H9 (cell line): ENCODE measurements at regions not wholly inside any gene's neighbourhood (a gene's known extent, or its start where the extent isn't known, plus 50 kb on each side); places are given as distances from the start of the nearest gene placed in this dataset.

ENCODE experiments used
- DNase-seq: peaks from one replicate; pipeline ENCODE4 v3.0.0-alpha.2; 2017
- H2AFZ ChIP-seq: one replicate; pipeline ENCODE4 v1.6.1; 2013; ENCODE audit warnings: mild to moderate bottlenecking, low read length, control low read depth, moderate library complexity
- H2AK5ac ChIP-seq: 2 replicates; pipeline ENCODE4 v1.6.1; 2013; ENCODE audit warnings: low read length, control low read depth, mixed read lengths; ENCODE audit not compliant: insufficient read length
- H2BK120ac ChIP-seq: one replicate; pipeline ENCODE4 v1.6.1; 2013; ENCODE audit warnings: low read depth, mild to moderate bottlenecking, low read length, control low read depth, inconsistent platforms; ENCODE audit not compliant: poor library complexity, severe bottlenecking
- H2BK12ac ChIP-seq: 2 replicates; pipeline ENCODE4 v1.6.1; 2013; ENCODE audit warnings: low read length, control low read depth, mixed read lengths, low read depth; ENCODE audit not compliant: insufficient read length
- H2BK15ac ChIP-seq: 2 replicates; pipeline ENCODE4 v1.6.1; 2013; ENCODE audit warnings: low read depth, low read length, control low read depth
- H2BK20ac ChIP-seq: one replicate; pipeline ENCODE4 v1.6.1; 2013; ENCODE audit warnings: low read depth, mild to moderate bottlenecking, low read length, control low read depth, inconsistent platforms; ENCODE audit not compliant: poor library complexity, severe bottlenecking
- H2BK5ac ChIP-seq: 2 replicates; pipeline ENCODE4 v1.6.1; 2013; ENCODE audit warnings: low read length, control low read depth, mixed read lengths; ENCODE audit not compliant: insufficient read length
- H3K14ac ChIP-seq: 2 replicates; pipeline ENCODE4 v1.6.1; 2013; ENCODE audit warnings: low read length, control low read depth; ENCODE audit not compliant: insufficient read depth
- H3K18ac ChIP-seq: 2 replicates; pipeline ENCODE4 v1.6.1; 2013; ENCODE audit warnings: low read depth, mild to moderate bottlenecking, mixed read lengths, low read length, control low read depth; ENCODE audit not compliant: insufficient read length
- H3K23ac ChIP-seq: 2 replicates; pipeline ENCODE4 v1.6.1; 2013; ENCODE audit warnings: low read length, control low read depth, mixed read lengths, low read depth; ENCODE audit not compliant: insufficient read length
- H3K23me2 ChIP-seq: 2 replicates; pipeline ENCODE4 v1.6.1; 2013; ENCODE audit warnings: low read depth, mild to moderate bottlenecking, mixed read lengths, low read length, control low read depth; ENCODE audit not compliant: insufficient read length, poor library complexity, severe bottlenecking
- H3K27ac ChIP-seq: 2 replicates; pipeline ENCODE4 v1.5.1; 2013; ENCODE audit warnings: low read length, control low read depth, mixed read lengths, low read depth; ENCODE audit not compliant: insufficient read length
- H3K27me3 ChIP-seq: 2 replicates; pipeline ENCODE4 v1.6.1; 2013; ENCODE audit warnings: low read length, control low read depth, inconsistent platforms; ENCODE audit not compliant: insufficient read depth
- H3K4ac ChIP-seq: 2 replicates; pipeline ENCODE4 v1.6.1; 2013; ENCODE audit warnings: low read depth, mild to moderate bottlenecking, control low read depth, inconsistent platforms, low read length, moderate library complexity
- H3K4me1 ChIP-seq: 2 replicates; pipeline ENCODE4 v1.6.1; 2013; ENCODE audit warnings: low read length, control low read depth, inconsistent platforms; ENCODE audit not compliant: insufficient read depth
- H3K4me2 ChIP-seq: 2 replicates; pipeline ENCODE4 v1.6.1; 2013; ENCODE audit warnings: low read length, control low read depth, mixed read lengths; ENCODE audit not compliant: insufficient read length, insufficient read depth
- H3K56ac ChIP-seq: 2 replicates; pipeline ENCODE4 v1.6.1; 2013; ENCODE audit warnings: low read depth, mild to moderate bottlenecking, mixed read lengths, low read length, control low read depth; ENCODE audit not compliant: insufficient read length
- H3K79me1 ChIP-seq: 2 replicates; pipeline ENCODE4 v1.6.1; 2013; ENCODE audit warnings: low read depth, mild to moderate bottlenecking, moderate library complexity, low read length, control low read depth, inconsistent platforms; ENCODE audit not compliant: insufficient read depth, poor library complexity, severe bottlenecking
- H3K79me2 ChIP-seq: 2 replicates; pipeline ENCODE4 v1.6.1; 2013; ENCODE audit warnings: low read length, control low read depth, inconsistent platforms; ENCODE audit not compliant: insufficient read depth
- H3K9ac ChIP-seq: 2 replicates; pipeline ENCODE4 v1.6.1; 2013; ENCODE audit warnings: low read length, control low read depth, mixed read lengths; ENCODE audit not compliant: insufficient read length; ENCODE audit errors: extremely low read depth
- H3K9me3 ChIP-seq: one replicate; pipeline ENCODE4 v1.6.1; 2013; ENCODE audit warnings: low read depth, low read length, inconsistent platforms; ENCODE audit not compliant: control insufficient read depth
- H3T11ph ChIP-seq: one replicate; pipeline ENCODE4 v1.6.1; 2013; ENCODE audit warnings: mild to moderate bottlenecking, low read length, control low read depth, inconsistent platforms
- H4K20me1 ChIP-seq: one replicate; pipeline ENCODE4 v1.6.1; 2013; ENCODE audit not compliant: control insufficient read depth, insufficient read length, insufficient read depth
- H4K5ac ChIP-seq: 2 replicates; pipeline ENCODE4 v1.6.1; 2013; ENCODE audit warnings: low read depth, mild to moderate bottlenecking, mixed read lengths, low read length, control low read depth; ENCODE audit not compliant: insufficient read length
- H4K8ac ChIP-seq: replicated peaks from 2 replicates; pipeline ENCODE4 v1.6.1; 2013; ENCODE audit warnings: low read length, control low read depth, mixed read lengths, low read depth; ENCODE audit not compliant: insufficient read length
- H4K91ac ChIP-seq: 2 replicates; pipeline ENCODE4 v1.6.1; 2013; ENCODE audit warnings: low read depth, mild to moderate bottlenecking, moderate library complexity, mixed read lengths, low read length, control low read depth; ENCODE audit not compliant: insufficient read length
- H3K27ac Mint-ChIP-seq, 3 experiments: 2 replicates in 2 of 3; 3 replicates in 1 of 3; pipeline ENCODE4 v1.8.0; 2020 to 2021; ENCODE audit warnings: mixed read lengths in 3 of 3, mild to moderate bottlenecking in 1 of 3, moderate library complexity in 1 of 3
- H3K27me3 Mint-ChIP-seq: 2 replicates; pipeline ENCODE4 v1.8.0; 2021; ENCODE audit warnings: low read depth, mild to moderate bottlenecking, moderate library complexity, mixed read lengths
- H3K36me3 Mint-ChIP-seq, 3 experiments: 2 replicates in 2 of 3; 3 replicates in 1 of 3; pipeline ENCODE4 v1.8.0; 2020 to 2021; ENCODE audit warnings: low read depth in 3 of 3, mixed read lengths in 3 of 3; ENCODE audit not compliant: insufficient read depth in 1 of 3
- H3K4me1 Mint-ChIP-seq, 2 experiments: 2 replicates each; pipeline ENCODE4 v1.8.0; 2020; ENCODE audit warnings: mixed read lengths in 2 of 2
- H3K4me3 Mint-ChIP-seq, 2 experiments: 2 replicates in 1 of 2; 3 replicates in 1 of 2; pipeline ENCODE4 v1.8.0; 2020 to 2021; ENCODE audit warnings: mild to moderate bottlenecking in 2 of 2, mixed read lengths in 2 of 2, moderate library complexity in 1 of 2
- H3K9me3 Mint-ChIP-seq, 2 experiments: 2 replicates in 1 of 2; 3 replicates in 1 of 2; pipeline ENCODE4 v1.8.0; 2020; ENCODE audit warnings: mild to moderate bottlenecking in 2 of 2, mixed read lengths in 2 of 2, moderate library complexity in 1 of 2
- WGBS: extraction: QIAGEN DNeasy Blood & Tissue Kit; methylation state at CpG from one replicate; pipeline ENCODE4 v1.1.7; 2013; ENCODE audit warnings: missing lambda C conversion rate, low lambda C conversion rate, mixed read lengths; ENCODE audit not compliant: insufficient read length; ENCODE audit errors: extremely low coverage; 5-methylcytosine and 5-hydroxymethylcytosine counted together
- TF ChIP-seq, protein P1 (sequence below): fragments of 200-600 bp; sonication (generic); conservative IDR thresholded peaks from 3 replicates; pipeline ENCODE4 v1.8.0; 2021; ENCODE audit warnings: antibody characterized with exemption, mild to moderate bottlenecking

DNA sequence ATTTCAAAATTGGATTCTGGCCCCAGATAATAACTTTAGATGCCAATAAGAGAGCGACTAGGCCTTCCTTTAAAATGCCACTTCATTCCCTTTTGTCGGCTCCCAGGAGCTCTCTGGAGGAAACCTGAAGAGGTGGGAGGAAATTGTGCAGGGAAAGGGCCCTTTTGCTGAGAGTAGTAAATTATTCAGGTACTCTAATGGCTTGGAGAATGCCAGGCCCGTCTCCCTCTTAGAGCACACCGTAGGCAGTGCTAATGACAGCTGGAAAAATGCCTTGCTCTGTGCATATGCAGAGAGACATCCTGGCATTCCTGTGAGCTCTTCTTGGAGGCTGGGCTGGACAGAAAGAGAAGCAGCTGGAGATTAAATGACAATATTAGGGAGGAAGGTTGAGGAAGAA lies 115.0 kb upstream of the RPH3A start:
- Histone ChIP-seq H3K14ac (no peak overlapping the region), H2BK20ac (no peak overlapping the region), H4K5ac (no peak overlapping the region), H3K9me3 (no peaks in the 10 kb centered on the region), H3K79me2 (no peaks in the 10 kb centered on the region), H2AK5ac (no peak overlapping the region), H3K27me3 (no peaks in the 10 kb centered on the region), H3K56ac (no peak overlapping the region), H2BK15ac (no peak overlapping the region), H2BK120ac (no peak overlapping the region), H3K9ac (no peak overlapping the region), H3K18ac (no peak overlapping the region), H4K91ac (no peak overlapping the region), H3K27ac (no peak overlapping the region), H4K20me1 (no peaks in the 10 kb centered on the region), H3K79me1 (no peaks in the 10 kb centered on the region), H4K8ac (no peak overlapping the region), H3K4me2 (no peak overlapping the region), H2BK12ac (no peak overlapping the region), H3K23ac (no peak overlapping the region), H3K4me1 (no peaks in the 10 kb centered on the region), H3K23me2 (no peaks in the 10 kb centered on the region), H2BK5ac (no peak overlapping the region), H3K4ac (no peak overlapping the region), H2AFZ (no peak overlapping the region), H3T11ph (no peak overlapping the region)
- H3K4me1 Mint-ChIP-seq, result peaks cover 8 to 22% of the 10 kb centered on the region in 2 experiments
- WGBS, result no CpG with 5 or more reads among the region's 4 CpGs
- no peaks in the 10 kb centered on the region for H3K9me3 Mint-ChIP-seq
- no peaks in the 10 kb centered on the region for H3K36me3 Mint-ChIP-seq
- H3K27me3 Mint-ChIP-seq, result peaks cover 28% of the 10 kb centered on the region
- no peak overlapping the region for H3K4me3 Mint-ChIP-seq
- DNase-seq, result no peak
- TF ChIP-seq, protein P1, sequence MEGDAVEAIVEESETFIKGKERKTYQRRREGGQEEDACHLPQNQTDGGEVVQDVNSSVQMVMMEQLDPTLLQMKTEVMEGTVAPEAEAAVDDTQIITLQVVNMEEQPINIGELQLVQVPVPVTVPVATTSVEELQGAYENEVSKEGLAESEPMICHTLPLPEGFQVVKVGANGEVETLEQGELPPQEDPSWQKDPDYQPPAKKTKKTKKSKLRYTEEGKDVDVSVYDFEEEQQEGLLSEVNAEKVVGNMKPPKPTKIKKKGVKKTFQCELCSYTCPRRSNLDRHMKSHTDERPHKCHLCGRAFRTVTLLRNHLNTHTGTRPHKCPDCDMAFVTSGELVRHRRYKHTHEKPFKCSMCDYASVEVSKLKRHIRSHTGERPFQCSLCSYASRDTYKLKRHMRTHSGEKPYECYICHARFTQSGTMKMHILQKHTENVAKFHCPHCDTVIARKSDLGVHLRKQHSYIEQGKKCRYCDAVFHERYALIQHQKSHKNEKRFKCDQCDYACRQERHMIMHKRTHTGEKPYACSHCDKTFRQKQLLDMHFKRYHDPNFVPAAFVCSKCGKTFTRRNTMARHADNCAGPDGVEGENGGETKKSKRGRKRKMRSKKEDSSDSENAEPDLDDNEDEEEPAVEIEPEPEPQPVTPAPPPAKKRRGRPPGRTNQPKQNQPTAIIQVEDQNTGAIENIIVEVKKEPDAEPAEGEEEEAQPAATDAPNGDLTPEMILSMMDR, result no peak
- no peak overlapping the region; a peak in 1 of 7 replicates for H3K27ac Mint-ChIP-seq
